Forelimb muscle (tissue), 1 donor: ENCODE measurements at regions not wholly inside any gene's neighbourhood (a gene's known extent, or its start where the extent isn't known, plus 50 kb on each side); places are given as distances from the start of the nearest gene placed in this dataset.
"Not testable (repeated sequence)": the region's sequence is repeated elsewhere in the genome, so short reads cannot be mapped to it uniquely, and the experiment has no call there.

Experiments
- DNase-seq: peaks from one replicate; pipeline ENCODE4 v3.0.0-alpha.2; 2013; ENCODE audit warnings: low read depth

DNA sequence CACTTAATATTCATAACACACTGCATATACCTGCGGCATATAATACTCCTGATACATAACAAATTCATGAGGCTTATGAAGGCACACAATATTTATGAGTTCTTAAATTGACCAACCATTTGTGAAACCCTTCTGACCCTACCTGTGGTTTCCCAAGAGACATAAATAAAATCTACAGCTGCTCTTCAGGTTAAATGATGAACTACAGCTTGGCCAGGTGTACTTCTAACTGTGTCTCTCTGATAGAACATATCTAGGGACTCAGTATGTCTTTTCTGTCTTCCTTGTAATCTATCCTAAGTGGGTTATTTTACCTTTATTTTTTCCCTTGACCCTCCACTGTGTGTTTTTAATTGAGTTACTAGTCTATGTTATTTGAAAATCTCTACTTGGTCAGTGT, 189.9 kb upstream of the UFM1 start:
- DNase-seq: no peak

DNA sequence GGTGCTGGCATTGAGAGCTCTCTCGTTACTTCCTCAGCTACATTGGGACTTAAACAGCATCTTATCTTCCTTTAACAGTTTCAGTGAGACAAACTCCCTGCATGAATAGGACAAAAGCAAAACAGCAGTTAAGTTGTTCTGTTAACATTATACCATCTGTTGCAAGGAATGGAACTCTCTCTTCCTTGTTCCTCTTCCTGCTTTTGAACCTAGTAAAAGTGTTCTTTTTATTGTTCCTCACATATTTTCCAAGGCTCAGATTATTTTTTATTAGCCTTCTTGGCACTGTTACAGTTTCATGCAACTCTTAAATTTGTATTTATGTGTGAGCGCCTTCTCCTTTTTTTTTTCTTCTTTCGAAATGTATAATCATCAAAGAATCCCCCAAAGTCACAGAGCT, 202.6 kb upstream of the UFM1 start:
- DNase-seq: no peak

DNA sequence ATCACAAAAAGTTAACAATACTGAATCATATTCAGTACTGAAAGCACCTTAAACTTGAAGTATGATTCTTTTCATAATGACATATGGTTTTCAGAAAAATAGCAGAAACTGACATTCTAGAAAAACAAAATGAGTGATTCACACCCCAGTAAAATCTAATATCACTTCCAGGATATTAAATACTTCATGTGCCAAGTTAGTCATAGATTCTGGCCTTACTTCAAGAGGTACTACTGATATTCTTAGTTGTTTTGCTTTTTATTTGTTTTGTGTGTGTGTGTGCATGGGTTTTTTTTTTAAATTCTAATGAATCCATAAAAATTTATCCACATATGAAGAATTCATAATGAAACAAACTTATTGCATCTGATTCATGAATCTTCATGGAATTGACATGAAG, 207.9 kb upstream of the UFM1 start:
- no peak for DNase-seq

DNA sequence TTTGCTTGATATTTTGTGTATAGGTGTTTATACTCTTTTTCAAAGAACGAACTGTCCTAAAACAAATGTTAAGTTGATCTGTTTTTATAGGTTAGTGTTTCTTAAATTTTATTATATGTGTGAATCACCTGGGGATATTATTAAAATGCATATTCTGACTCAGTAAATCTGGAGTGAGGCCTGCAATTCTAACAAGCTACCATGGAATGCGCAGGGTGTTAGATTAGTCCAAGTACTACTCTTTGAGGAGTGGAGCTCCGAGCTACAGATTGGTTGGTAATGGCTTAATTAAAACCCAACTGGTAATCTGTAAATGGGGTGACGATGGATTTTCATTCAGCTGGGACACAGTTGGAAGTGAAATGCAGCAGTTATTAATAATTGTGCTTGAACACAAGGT, 214.1 kb upstream of the UFM1 start:
- DNase-seq: no peak

DNA sequence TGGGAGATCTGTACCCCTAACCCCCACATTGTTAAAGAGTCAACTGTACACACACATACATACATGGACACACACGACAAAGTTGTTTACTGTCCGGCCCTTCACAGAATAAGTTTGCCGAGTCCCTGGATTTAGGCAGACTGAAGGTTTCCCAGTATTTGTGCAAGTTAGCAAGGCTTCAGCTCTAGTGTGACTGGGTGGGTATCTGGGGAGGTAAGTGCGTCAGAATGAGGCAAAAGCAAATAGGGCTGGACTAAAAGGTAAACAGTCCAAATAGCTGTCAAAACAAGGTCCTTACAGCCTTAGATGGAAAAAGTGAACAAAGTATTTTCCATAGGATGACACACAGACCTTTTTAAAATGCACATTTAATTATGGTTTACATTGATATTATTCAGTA, 228.4 kb upstream of the UFM1 start:
- no peak for DNase-seq

DNA sequence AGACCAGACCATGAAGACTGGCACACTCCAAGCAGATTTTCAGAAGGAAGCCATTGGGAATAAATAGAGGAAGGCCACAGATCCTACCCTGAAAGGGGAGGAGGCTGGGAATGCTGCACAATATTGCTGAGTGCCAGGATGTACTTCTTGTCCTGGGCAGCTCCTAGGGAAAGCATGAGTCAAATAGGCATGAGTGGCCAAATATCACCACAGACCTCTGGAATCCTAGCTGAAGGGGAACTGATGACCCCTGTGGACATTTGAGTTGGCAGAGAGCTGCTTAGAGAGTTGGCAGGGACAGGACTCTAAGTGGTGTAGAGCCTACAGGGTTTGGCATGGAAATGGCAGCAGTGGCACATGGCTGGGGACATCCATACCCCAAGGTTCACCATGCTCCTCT, 234.3 kb upstream of the TRPC4 start:
- DNase-seq: no peak

DNA sequence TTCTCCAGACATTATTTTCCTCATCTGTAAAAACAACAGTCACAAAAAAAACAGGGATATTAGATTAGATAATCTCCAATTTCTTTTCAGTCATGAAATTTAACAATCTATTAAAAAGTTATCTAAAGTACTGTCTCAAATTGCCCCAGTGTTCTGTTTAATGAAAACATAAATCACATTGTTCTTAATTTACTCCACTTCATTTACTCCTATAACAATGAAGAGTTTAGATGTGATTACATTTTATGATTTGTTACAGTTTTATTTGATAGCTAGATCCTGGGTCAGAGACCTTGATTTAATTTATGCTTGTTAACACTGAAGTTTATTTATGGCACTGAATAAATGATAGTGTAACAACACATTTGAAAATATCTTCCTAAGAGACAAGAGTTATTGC, 230.2 kb upstream of the TRPC4 start:
- DNase-seq: no peak

DNA sequence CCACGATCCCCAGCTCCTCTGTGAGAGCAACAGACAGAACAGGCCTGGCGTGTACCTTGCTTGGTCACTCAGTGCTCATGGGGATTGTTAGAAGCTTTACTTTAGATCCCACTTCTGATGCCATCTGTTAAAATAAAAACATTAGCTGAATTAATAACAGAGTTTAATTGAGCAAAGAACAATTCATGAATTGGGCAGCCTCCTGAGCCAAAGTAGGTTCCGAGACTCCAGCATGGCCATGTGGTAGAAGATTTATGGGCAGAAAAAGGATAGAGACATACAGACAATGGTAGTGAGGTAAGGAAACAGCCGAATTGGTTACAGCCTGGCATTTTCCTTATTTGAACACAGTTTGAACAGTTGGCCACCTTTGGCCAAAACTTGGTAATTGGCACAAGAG, 223.9 kb upstream of the TRPC4 start:
- DNase-seq: no peak

DNA sequence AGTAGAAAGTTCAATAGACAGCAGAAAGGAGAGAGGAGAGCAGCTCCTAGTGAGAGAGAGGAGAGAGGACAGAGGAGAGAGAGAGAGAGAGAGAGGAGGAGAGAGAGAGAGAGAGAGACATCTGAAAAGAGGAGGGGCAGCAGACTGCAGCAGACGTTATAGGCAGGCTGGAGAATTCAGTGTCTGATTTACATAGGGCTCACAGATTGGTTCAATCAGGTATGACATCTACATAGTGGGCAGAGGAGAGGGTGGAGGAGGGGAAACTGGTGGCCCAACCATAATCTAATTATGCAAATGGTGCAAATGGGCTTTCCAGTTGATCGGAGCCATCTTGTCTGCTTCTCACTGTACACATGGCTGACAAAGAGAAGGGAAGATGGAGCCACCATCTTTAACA, 221.3 kb upstream of the TRPC4 start:
- DNase-seq: no peak

DNA sequence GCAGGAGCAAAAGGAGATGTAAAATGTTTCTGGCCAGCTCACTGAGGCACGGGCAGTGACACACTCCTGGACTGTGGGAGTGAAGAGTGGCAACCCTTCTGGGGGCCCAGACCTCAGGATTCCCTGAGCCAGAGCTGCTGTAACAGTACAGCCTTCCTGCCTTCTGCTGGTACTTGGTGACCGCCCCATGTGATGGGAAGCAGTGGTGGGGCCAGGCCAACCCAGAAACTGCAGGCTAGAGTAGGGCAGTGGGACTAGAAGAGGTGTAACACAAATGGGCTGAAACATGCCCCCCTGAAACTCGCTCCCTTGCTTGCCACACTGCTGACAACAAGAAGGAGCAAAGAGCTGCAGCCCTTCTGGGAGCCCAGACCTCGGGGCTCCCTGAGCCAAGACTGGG, 217.1 kb upstream of the TRPC4 start:
- DNase-seq: no peak

DNA sequence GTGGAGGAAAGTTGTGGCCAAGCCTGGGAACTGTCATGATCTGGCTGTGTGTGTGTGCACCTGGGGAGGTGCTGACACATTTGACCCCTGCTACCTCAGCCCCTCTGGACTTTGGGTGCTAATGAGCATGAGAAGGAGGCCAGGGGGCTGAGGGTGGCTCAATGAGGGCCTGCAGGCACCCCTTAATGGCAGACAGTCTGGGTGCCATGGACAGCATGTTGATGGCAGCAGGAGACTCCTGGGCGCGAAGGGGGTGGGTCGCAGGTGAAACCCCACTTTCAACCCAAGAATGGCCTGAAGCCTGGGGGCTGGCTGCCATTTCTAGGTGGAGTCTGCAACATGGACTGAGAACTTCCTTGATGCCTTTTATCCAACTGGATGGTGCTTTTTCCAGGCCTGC, 216.4 kb upstream of the TRPC4 start:
- no peak for DNase-seq

DNA sequence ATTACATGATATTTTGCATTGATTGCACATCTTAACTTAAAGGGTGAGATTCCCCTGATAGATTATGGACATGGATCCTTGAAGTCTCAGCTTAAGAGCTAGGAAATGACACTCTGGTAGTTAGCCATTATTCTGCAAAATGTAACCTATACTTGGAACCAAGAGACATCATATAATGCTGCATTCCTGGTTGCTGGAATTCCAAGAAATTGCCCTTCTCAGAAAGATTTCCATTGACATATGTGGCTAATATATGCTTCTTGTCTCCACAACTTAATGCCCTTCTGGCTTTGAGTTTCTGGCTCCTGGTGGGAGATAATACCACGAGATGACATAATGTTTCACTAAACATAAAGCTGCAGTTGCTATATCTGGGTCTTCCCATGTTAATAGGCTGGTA, 204.4 kb upstream of the TRPC4 start:
- DNase-seq: no peak

DNA sequence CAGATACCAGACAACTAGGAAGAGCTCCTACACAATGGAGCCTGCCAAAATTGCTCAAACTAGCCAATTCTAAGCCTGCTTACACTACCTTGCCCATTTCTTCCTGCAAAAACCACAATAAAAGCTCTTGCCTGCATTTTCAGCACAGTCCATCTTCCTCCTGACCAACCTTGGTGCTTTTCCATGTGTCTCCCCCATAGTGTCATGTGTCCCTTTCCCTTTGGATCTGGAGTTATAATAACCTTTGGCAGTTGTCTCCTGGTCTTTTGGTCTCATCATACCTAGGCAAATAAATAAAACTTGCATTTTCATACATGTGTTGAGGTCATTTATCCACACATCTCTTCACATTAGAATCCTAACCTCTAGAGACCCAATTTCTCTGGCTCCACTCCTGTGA, 203.1 kb upstream of the TRPC4 start:
- DNase-seq: no peak

DNA sequence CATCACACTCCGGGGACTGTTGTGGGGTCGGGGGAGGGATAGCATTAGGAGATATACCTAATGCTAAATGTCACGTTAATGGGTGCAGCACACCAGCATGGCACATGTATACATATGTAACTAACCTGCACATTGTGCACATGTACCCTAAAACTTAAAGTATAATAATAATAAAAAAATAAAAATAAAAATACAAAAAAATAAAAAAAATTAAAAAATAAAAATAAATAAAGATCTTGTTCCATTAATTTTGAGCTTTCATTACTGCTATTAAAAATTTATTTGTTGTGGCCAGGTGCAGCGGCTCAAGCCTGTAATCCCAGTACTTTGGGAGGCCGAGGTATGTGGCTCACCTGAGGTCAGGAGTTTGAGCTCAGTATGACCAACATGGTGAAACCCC, 201.8 kb upstream of the TRPC4 start:
- not testable (repeated sequence) for DNase-seq

DNA sequence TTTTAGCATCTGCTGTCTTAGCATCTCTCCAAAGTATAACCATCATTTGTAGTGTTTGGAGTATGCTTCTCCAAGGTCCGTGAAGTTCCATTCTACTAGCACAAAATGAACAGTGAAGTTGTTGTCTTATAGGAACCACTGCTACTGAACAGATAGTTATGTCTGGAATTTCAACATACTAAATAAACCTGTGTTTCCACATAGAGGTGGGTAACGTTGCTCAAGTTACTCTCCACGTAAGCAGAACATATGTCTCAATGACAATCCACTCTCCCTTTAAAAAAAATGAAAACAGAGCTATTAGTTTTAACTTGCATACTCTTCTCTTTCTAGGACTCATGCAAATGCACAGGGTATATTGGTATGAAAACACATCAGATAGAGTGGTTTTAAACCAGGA, 184.3 kb upstream of the TRPC4 start:
- no peak for DNase-seq

DNA sequence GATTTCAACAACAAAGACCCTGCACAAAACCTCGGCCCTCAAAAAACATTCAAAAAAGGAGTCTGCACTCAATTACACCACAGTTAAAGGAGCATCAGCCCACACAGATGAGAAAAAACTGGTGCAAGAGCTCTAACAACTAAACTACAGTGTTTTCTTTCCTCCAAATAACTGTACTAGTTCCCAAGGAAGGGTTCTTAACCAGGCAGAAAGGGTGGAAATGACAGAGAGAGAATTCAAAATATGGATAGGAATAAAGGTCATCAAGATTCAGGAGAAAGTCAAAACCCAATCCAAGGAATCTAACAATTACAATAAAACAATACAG, 176.4 kb upstream of the TRPC4 start:
- DNase-seq: no peak

DNA sequence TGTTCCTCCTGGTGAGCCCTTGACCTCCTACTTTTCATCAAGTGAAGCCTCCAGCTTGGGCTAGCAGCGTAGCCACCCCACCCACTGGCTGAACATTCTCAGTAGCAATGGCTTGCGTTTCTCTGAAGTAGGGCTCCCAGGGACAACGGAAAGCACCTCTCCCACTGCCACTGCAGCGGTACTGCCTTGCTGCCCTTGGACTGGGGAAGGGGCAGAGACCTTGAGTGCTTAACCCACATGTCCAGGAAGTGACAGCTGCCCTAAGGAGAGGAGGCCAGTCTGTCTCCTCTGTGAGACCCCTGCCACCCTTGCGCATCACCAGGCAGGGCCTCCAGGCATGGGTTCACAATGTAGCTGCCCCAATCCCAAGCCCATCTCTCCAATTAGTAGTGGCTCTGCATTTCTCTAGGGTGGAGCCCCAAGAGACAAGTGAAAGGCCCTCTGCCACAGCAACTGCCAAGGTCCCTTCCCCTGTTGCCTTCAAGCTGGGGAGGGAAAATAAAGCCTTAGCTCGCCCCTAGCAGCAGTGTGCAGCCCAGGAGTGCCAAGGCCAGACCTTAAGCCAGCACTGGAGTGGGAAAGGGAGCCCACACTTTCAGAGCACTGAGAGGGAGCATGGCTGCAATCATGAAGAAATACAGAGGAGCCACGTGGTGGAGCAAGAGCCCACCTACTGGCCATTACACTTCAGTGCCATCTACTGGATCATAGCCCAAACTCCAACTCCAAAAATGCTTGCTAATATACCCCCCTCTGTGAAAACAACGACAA, 175.9 kb upstream of the TRPC4 start:
- no peak for DNase-seq

DNA sequence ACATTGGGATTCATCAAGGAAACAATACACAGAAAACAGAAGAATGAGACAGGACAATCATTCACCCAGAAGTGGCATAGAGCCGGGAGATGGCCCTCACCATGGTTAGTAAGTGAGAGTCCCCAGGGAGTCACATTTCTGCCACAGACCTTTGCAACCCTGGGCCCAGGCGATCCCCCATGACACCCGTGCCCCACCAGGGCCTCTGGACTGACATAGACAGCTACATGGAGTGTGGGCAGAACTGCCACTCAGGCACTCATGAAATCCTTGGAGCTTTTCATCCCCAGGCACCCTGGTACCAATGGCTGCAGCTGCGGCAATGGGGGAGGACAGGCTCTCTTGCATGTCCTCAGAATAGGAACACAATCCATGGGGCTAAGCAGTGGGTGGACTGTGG, 174.5 kb upstream of the TRPC4 start:
- DNase-seq: no peak

DNA sequence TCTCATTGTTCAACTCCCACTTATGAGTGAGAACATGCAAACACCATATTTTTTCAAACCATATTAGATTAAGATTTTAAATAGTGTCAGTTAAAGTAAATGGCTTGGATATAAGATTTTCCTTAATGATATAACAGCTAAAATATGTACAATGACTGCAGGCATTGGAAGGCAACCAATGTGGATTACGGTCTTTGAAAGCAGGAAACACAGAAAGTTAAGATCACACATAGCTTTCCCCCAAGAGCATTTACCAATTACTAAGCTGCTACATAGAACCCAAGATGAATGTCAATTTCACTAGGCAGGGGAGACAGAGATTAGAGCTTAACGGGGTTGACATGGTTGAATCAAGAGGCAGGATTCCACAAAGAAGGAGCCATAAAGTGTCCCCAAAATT, 173.2 kb upstream of the TRPC4 start:
- peak; percentile 1 for DNase-seq

DNA sequence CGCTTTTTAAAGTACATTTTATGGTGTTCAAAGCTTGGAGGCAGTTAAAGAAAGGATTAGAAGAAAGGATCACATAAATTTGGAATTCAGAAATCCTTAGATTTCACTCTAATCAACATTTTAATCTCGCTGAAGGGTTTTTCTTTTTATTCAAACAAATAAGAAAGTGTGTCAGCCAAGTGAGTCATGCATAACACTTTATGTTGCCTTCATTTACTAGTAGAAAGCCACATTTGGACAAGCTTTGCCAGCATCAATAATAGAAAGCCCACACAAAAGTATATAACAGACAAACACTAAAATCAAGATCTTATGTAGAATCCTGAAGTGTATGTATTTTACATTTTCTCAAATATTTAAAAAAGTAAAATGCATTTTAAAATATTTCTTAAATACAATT, 154.9 kb upstream of the TRPC4 start:
- DNase-seq: no peak

DNA sequence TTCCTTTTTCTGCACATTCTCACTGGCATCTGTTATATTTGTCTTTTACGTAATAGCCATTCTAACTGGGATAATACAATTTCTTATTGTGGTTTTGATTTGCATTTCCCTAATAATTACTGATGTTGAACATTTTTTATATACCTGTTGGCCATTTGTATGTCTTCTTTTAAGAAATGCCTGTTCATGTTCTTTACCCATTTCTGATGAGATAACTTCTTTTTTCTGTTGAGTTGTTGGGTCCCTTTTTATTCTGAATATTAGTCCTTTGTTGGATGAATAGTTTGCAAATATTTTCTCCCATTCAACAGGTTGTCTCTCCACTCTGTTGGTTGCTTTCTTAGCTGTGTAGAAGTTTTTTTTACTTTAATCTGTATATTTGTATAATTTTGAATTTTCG, 147.7 kb upstream of the TRPC4 start:
- no peak for DNase-seq

DNA sequence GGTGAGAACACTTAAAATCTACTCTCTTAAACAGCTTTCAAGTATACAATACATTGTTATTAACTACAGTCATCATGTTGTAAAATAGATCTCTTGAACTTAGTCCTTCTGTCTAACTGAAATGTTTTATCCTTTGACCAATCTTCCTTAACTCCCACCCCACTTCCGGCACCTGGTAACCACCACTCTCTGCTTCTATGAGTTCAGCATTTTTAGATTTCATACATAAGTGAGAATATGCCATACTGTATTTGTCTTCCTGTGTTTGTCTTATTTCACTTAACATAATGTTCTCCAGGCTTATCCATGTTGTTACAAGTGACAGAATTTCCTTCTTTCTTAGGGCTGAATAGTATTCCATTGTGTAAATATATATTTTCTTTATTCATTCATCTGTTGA, 144.1 kb upstream of the TRPC4 start:
- no peak for DNase-seq

DNA sequence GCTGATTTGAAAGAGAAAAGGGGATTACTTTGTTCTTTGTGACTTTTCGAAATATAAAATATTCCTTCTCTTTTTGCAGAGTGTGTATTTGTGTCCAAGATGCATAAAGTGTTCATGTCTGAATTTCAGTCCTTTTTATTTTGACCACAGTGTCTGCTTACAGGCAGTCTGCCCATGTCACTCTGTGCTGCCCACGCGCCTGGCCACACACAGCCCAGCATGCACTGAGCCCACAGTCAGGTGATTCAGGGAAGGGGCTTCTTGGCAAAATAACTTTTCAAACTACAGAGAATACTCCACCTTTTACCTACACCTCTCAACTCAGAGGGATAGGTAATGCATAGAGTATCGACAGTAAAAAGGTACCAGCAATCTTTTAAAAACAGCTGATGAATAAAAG, 142.5 kb upstream of the TRPC4 start:
- DNase-seq: no peak

DNA sequence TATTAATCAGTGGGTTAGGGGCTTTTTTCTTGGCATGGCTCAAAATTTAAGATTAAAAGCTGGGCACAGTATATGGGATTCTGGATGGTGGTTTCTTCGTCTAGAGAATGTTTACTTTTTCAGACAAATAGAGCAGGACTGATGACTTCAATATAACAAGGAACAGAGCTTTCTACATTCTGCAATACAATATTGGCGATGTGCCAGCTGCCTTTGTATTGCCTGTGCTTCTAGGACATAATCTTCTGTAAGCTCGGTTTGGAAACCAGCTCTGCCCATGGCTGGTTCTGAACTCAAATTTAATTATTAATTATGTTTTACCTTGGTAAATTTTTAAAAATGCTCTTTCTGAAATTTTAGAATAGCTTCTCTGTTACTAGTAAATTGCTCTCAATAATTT, 139.1 kb upstream of the TRPC4 start:
- DNase-seq: peak; percentile 38

DNA sequence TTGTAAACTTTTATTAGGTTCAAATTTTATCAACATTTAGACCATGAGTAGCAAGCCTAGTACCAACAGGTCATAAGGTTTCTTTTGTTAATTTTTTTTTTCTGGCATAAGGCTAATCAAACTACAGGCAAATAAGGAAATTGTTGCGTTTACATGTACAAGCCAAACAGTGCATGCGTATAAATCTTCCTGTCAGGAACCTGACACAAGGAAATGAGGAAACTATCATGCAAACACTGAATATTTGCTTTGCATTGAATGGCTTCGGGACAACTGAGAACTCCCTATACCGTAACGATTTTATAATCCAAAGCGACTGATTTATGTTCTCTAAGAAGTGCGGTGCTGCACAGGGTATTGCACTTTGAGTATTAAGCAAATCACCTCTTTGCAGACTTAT, 133.0 kb upstream of the TRPC4 start:
- no peak for DNase-seq
